HEK293 (cell line): ENCODE measurements at regions not wholly inside any gene's neighbourhood (a gene's known extent, or its start where the extent isn't known, plus 50 kb on each side); places are given as distances from the start of the nearest gene placed in this dataset.

Experiments
- CTCF ChIA-PET: fragments of 350-600 bp; formaldehyde crosslinking; extraction: SDS; loops from one replicate; lab custom pipeline; 2021; ENCODE audit warnings: antibody characterized with exemption; lab: Yijun Ruan, JAX
- POLR2A ChIA-PET: fragments of 300-600 bp; formaldehyde crosslinking; extraction: SDS; loops from one replicate; lab custom pipeline; 2020; ENCODE audit warnings: antibody characterized with exemption, inconsistent platforms; lab: Yijun Ruan, JAX
- H3K27ac ChIP-seq: fragments of 200-500 bp; sonication (Bioruptor generic); 2 replicates; pipeline ENCODE4 v1.5.1; 2014; ENCODE audit warnings: low read depth, low read length, control low read depth, inconsistent platforms; ENCODE audit errors: extremely low read depth
- H3K36me3 ChIP-seq, 2 experiments: fragments of 200-500 bp in 1 of 2; sonication (Bioruptor generic) in 1 of 2; 1 replicate in 1 of 2; 2 replicates in 1 of 2; pipeline ENCODE4 v1.5.1; 2014 to 2017; ENCODE audit warnings: inconsistent platforms in 2 of 2, low read length in 2 of 2; ENCODE audit not compliant: control insufficient read depth in 2 of 2, insufficient read depth in 1 of 2
- H3K4me1 ChIP-seq: fragments of 200-500 bp; sonication (Bioruptor generic); 2 replicates; pipeline ENCODE4 v1.5.1; 2014; ENCODE audit warnings: mild to moderate bottlenecking, low read length, inconsistent platforms; ENCODE audit not compliant: control insufficient read depth, insufficient read depth
- H3K4me3 ChIP-seq: 2 replicates; pipeline ENCODE4 v1.5.1; 2011; ENCODE audit warnings: low read depth, mild to moderate bottlenecking, control low read depth, low read length, moderate library complexity
- H3K9me3 ChIP-seq: fragments of 200-500 bp; sonication (Bioruptor generic); 2 replicates; pipeline ENCODE4 v1.5.1; 2014; ENCODE audit warnings: low read depth, low read length, inconsistent platforms; ENCODE audit not compliant: control insufficient read depth, insufficient read depth
- EGR2 ChIP-seq: fragments of 450-650 bp; formaldehyde crosslinking; IDR thresholded peaks from 2 replicates; pipeline ENCODE4 v1.5.1; 2016; ENCODE audit warnings: low read depth, missing biosample characterization, missing genetic modification characterization
- FEZF1 ChIP-seq: fragments of 450-650 bp; formaldehyde crosslinking; IDR thresholded peaks from 2 replicates; pipeline ENCODE4 v1.5.1; 2016; ENCODE audit warnings: missing biosample characterization, missing genetic modification characterization
- HOXD13 ChIP-seq: sonication (generic); formaldehyde crosslinking; IDR thresholded peaks from 2 replicates; pipeline ENCODE4 v1.8.0; 2022; ENCODE audit warnings: missing genetic modification reagents, borderline replicate concordance
- SCRT2 ChIP-seq: fragments of 450-650 bp; formaldehyde crosslinking; IDR thresholded peaks from 2 replicates; pipeline ENCODE4 v1.5.1; 2016; ENCODE audit warnings: missing biosample characterization, missing genetic modification characterization
- WT1 ChIP-seq: fragments of 450-650 bp; formaldehyde crosslinking; IDR thresholded peaks from 2 replicates; pipeline ENCODE4 v1.5.1; 2016; ENCODE audit warnings: missing biosample characterization, missing genetic modification characterization
- ZBTB48 ChIP-seq: fragments of 450-650 bp; formaldehyde crosslinking; IDR thresholded peaks from 2 replicates; pipeline ENCODE4 v1.5.1; 2016; ENCODE audit warnings: missing biosample characterization, missing genetic modification characterization
- ZBTB7A ChIP-seq: fragments of 450-650 bp; formaldehyde crosslinking; IDR thresholded peaks from 2 replicates; pipeline ENCODE4 v1.5.1; 2016; ENCODE audit warnings: low read depth, missing biosample characterization, missing genetic modification characterization
- ZNF132 ChIP-seq: fragments of 450-650 bp; formaldehyde crosslinking; IDR thresholded peaks from 2 replicates; pipeline ENCODE4 v1.5.1; 2017; ENCODE audit warnings: missing biosample characterization, missing genetic modification characterization, borderline replicate concordance
- ZNF146 ChIP-seq: fragments of 450-650 bp; formaldehyde crosslinking; IDR thresholded peaks from 2 replicates; pipeline ENCODE4 v1.5.1; 2016; ENCODE audit warnings: missing biosample characterization, missing genetic modification characterization
- ZNF214 ChIP-seq: fragments of 450-650 bp; formaldehyde crosslinking; IDR thresholded peaks from 2 replicates; pipeline ENCODE4 v1.5.1; 2017; ENCODE audit warnings: missing biosample characterization, mild to moderate bottlenecking, missing genetic modification characterization, borderline replicate concordance
- ZNF248 ChIP-seq: fragments of 450-650 bp; formaldehyde crosslinking; IDR thresholded peaks from 2 replicates; pipeline ENCODE4 v1.5.1; 2017; ENCODE audit warnings: missing biosample characterization, missing genetic modification characterization
- ZNF341 ChIP-seq: fragments of 450-650 bp; formaldehyde crosslinking; IDR thresholded peaks from 2 replicates; pipeline ENCODE4; 2016; ENCODE audit warnings: low read depth, missing biosample characterization, missing genetic modification characterization
- ZNF366 ChIP-seq: fragments of 450-650 bp; formaldehyde crosslinking; conservative IDR thresholded peaks from 2 replicates; pipeline ENCODE4 v1.5.1; 2016; ENCODE audit warnings: missing biosample characterization, missing genetic modification characterization
- ZNF426 ChIP-seq: fragments of 450-650 bp; formaldehyde crosslinking; IDR thresholded peaks from 2 replicates; pipeline ENCODE4 v1.5.1; 2017; ENCODE audit warnings: missing biosample characterization, missing genetic modification characterization, mild to moderate bottlenecking, inconsistent platforms, moderate library complexity
- ZNF658 ChIP-seq: fragments of 450-650 bp; formaldehyde crosslinking; IDR thresholded peaks from 2 replicates; pipeline ENCODE4; 2016; ENCODE audit warnings: missing biosample characterization, missing genetic modification characterization
- ZNF677 ChIP-seq: fragments of 450-650 bp; IDR thresholded peaks from 2 replicates; pipeline ENCODE4 v1.5.0; 2018; ENCODE audit warnings: missing biosample characterization, mild to moderate bottlenecking, missing genetic modification characterization, moderate library complexity
- ZNF747 ChIP-seq: fragments of 450-650 bp; formaldehyde crosslinking; IDR thresholded peaks from 2 replicates; pipeline ENCODE4 v1.5.1; 2016; ENCODE audit warnings: missing biosample characterization, missing genetic modification characterization
- ZNF792 ChIP-seq: fragments of 450-650 bp; formaldehyde crosslinking; IDR thresholded peaks from 2 replicates; pipeline ENCODE4 v1.5.1; 2016; ENCODE audit warnings: missing biosample characterization, missing genetic modification characterization
- ZSCAN23 ChIP-seq: fragments of 450-650 bp; formaldehyde crosslinking; IDR thresholded peaks from 2 replicates; pipeline ENCODE4 v1.5.1; 2016; ENCODE audit warnings: missing biosample characterization, missing genetic modification characterization
- TF ChIP-seq, protein P1 (sequence below): fragments of 450-650 bp; formaldehyde crosslinking; IDR thresholded peaks from 2 replicates; pipeline ENCODE4; 2016; ENCODE audit warnings: missing biosample characterization, missing genetic modification characterization
- TF ChIP-seq, protein P2 (sequence below): fragments of 450-650 bp; formaldehyde crosslinking; IDR thresholded peaks from 2 replicates; pipeline ENCODE4 v1.5.1; 2017; ENCODE audit warnings: missing biosample characterization, missing genetic modification characterization
- TF ChIP-seq, protein P3 (sequence below): fragments of 450-650 bp; formaldehyde crosslinking; IDR thresholded peaks from 2 replicates; pipeline ENCODE4 v1.5.1; 2016; ENCODE audit warnings: missing biosample characterization, missing genetic modification characterization

DNA sequence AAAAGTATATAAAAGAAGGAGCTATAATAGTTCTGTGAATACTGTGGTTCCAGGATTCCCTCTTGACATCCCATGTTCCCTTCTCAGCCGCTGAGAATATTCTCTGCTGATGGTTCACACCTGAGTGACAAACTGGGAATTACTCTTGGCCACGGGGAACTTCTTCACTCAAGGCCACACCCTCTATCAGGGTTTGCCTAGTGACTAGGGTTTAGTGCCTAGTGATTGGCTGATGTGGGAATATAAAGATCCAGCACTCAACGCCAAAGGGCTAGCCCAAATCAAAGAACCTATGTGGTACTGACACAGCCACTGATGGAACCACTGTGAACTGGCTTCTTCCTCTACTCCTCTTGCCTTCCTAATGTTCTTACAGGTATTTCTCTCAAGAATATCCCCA lies 248.4 kb downstream of the ASCL1 start:
- CTCF ChIA-PET = no interaction called here
- Histone ChIP-seq H3K27ac (no peak overlapping the region), H3K4me3 (no peak overlapping the region), H3K9me3 (no peaks in the 10 kb centered on the region), H3K36me3 (no peaks in the 10 kb centered on the region), H3K4me1 (no peaks in the 10 kb centered on the region)
- POLR2A ChIA-PET = no interaction called here
- TF ChIP-seq, protein P1, sequence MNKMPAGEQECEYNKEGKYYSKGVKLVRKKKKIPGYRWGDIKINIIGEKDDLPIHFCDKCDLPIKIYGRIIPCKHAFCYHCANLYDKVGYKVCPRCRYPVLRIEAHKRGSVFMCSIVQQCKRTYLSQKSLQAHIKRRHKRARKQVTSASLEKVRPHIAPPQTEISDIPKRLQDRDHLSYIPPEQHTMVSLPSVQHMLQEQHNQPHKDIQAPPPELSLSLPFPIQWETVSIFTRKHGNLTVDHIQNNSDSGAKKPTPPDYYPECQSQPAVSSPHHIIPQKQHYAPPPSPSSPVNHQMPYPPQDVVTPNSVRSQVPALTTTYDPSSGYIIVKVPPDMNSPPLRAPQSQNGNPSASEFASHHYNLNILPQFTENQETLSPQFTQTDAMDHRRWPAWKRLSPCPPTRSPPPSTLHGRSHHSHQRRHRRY (tag by site-specific recombination) = no peak

DNA sequence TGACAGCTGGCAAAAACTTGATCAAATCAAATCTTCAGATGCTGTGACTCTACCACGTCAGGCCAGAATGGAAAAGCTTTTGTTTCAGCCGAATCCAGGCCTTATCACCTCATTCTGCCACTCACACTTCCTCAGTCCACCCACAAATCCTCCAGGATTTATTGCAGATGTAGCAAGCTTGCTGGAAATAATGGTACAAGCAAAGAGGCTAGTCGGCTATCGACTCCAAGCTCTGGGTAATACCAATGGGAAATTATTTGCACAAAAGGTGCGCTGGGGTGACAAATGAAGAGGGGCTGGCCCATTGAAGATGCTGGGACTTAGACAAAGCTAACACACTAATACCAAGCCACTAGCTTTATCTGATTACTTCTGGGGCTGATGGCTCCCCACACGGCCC lies 250.5 kb downstream of the ASCL1 start:
- no peaks in the 10 kb centered on the region for H3K36me3 ChIP-seq
- H3K9me3 ChIP-seq = no peaks in the 10 kb centered on the region
- no peaks in the 10 kb centered on the region for H3K4me1 ChIP-seq
- ChIA-PET CTCF (interaction anchor here (0.7 kb wide), 1 partner anchor 126 kb away, joined by 3 read pairs; no protein-coding TSS in a partner anchor), POLR2A (interaction anchor here (0.6 kb wide), 1 partner anchor 299 kb away, joined by 9 read pairs; no protein-coding TSS in a partner anchor)
- H3K4me3 ChIP-seq = no peak overlapping the region
- TF ChIP-seq, protein P2, sequence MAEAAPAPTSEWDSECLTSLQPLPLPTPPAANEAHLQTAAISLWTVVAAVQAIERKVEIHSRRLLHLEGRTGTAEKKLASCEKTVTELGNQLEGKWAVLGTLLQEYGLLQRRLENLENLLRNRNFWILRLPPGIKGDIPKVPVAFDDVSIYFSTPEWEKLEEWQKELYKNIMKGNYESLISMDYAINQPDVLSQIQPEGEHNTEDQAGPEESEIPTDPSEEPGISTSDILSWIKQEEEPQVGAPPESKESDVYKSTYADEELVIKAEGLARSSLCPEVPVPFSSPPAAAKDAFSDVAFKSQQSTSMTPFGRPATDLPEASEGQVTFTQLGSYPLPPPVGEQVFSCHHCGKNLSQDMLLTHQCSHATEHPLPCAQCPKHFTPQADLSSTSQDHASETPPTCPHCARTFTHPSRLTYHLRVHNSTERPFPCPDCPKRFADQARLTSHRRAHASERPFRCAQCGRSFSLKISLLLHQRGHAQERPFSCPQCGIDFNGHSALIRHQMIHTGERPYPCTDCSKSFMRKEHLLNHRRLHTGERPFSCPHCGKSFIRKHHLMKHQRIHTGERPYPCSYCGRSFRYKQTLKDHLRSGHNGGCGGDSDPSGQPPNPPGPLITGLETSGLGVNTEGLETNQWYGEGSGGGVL (tag by site-specific recombination) = no peak
- TF ChIP-seq ZNF658 (tag by site-specific recombination) = no peak
- TF ChIP-seq ZNF747 = no peak
- TF ChIP-seq EGR2 = no peak
- TF ChIP-seq ZNF792 = no peak
- TF ChIP-seq ZNF366 (tag by site-specific recombination) = no peak
- TF ChIP-seq HOXD13 (CRISPR knock-in tag) = no peak
- no peak for TF ChIP-seq ZNF426 (tag by site-specific recombination)
- no peak for TF ChIP-seq ZNF248 (tag by site-specific recombination)
- TF ChIP-seq, all 188 proteins: peak for 0
- no peak overlapping the region for H3K27ac ChIP-seq

DNA sequence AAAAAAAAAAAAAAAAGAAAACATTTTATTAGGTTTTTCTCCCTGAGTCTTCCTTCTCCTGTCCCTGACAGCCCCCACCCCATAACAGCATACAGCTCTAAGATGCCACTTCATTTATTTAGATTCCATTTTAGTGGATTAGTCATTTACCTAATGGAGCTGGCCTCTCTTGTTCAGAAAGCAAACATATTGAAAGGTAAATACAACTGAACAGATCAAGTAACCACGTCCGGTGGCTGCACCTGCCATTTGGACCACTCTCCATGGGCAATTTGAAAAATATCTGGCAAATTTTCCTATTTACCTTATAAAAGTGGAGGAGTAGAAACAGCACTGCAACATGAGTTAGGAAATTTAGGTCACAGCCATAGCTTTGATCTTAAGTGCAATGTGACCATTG lies 254.6 kb downstream of the C12orf42 start:
- ChIA-PET CTCF (no interaction called here), POLR2A (no interaction called here)
- Histone ChIP-seq H3K36me3 (no peaks in the 10 kb centered on the region), H3K4me1 (no peaks in the 10 kb centered on the region), H3K9me3 (no peaks in the 10 kb centered on the region), H3K4me3 (no peak overlapping the region), H3K27ac (no peak overlapping the region)
- TF ChIP-seq SCRT2 (tag by site-specific recombination) (no peak), ZBTB48 (tag by site-specific recombination) (no peak), WT1 (tag by site-specific recombination) (no peak), ZBTB7A (tag by site-specific recombination) (no peak), ZNF248 (tag by site-specific recombination) (no peak), FEZF1 (tag by site-specific recombination) (no peak), ZNF146 (tag by site-specific recombination) (no peak), ZSCAN23 (tag by site-specific recombination) (no peak), ZNF677 (tag by site-specific recombination) (no peak), ZNF341 (tag by site-specific recombination) (no peak), ZNF214 (tag by site-specific recombination) (no peak), ZNF132 (tag by site-specific recombination) (no peak)
- TF ChIP-seq, protein P3, sequence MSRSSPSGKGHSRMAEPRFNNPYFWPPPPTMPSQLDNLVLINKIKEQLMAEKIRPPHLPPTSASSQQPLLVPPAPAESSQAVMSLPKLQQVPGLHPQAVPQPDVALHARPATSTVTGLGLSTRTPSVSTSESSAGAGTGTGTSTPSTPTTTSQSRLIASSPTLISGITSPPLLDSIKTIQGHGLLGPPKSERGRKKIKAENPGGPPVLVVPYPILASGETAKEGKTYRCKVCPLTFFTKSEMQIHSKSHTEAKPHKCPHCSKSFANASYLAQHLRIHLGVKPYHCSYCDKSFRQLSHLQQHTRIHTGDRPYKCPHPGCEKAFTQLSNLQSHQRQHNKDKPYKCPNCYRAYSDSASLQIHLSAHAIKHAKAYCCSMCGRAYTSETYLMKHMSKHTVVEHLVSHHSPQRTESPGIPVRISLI (tag by site-specific recombination) = no peak
